ENCODE measurements at regions not wholly inside any gene's neighbourhood (a gene's known extent, or its start where the extent isn't known, plus 50 kb on each side); places are given as distances from the start of the nearest gene placed in this dataset.

GRCh38 chr3:182637350-182638110 lies 155.8 kb upstream of the ATP11B start:
- ChIA-PET CTCF (no interaction called here), POLR2A (ENCODE audit: low non-redundant PET) (no interaction called here)
- TF ChIP-seq CTCF (conservative IDR thresholded peaks at IDR 0.05; ENCODE audit: low read depth, low read length) (no peak), EZH2 (IDR thresholded peaks at IDR 0.05; ENCODE audit: borderline replicate concordance, low read depth, low read length, poor library complexity, severe bottlenecking) (no peak)
- no TSS peak for BruUV-seq (replicated peaks)
- Histone ChIP-seq H3K27me3 (replicated peaks; ENCODE audit: insufficient read depth, low read depth, low read length, poor library complexity) (no peaks in the 10 kb centered on the region), H3K9me3 (ENCODE audit: low read depth, low read length, poor library complexity, severe bottlenecking) (no peaks in the 10 kb centered on the region), H3K4me1 (ENCODE audit: insufficient read depth, low read length, poor library complexity, severe bottlenecking) (no peaks in the 10 kb centered on the region), H3K27ac (ENCODE audit: low read depth, low read length, poor library complexity, severe bottlenecking) (no peak overlapping the region), H3K4me3 (ENCODE audit: low read depth, low read length, poor library complexity, severe bottlenecking) (no peak overlapping the region), H3K36me3 (ENCODE audit: insufficient read depth, low read length, poor library complexity, severe bottlenecking) (no peaks in the 10 kb centered on the region)
- no peak for DNase-seq (ENCODE audit: low spot score)
- intact Hi-C loops (cut with micrococcal nuclease; ENCODE audit: unreplicated experiment) = no loop called here

DNA sequence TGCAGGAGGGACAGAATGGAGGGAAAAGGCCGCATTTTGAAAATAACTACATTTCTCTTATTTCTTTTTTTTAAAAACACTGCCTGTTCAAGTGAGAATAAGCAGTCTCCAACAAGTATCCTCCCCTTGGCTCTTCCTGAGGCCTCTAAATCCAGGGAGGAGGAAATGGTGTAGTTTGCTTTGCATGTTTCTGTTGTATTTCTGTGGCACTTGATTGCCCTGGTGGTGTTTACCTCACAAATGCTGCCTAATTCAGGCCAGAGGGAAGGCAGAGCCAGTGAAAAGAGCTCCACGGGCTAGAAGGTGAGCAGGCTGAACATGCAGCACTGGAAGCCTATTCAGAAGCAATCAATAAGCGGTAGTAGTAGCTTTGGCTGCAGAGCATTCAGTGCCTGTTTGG lies 149.3 kb upstream of the ATP11B start:
- POLR2A ChIA-PET (ENCODE audit: low non-redundant PET) = no interaction called here
- TF ChIP-seq EZH2 (IDR thresholded peaks at IDR 0.05; ENCODE audit: borderline replicate concordance, low read depth, low read length, poor library complexity, severe bottlenecking) = no peak
- TF ChIP-seq CTCF (conservative IDR thresholded peaks at IDR 0.05; ENCODE audit: low read depth, low read length) = no peak
- CTCF ChIA-PET = no interaction called here

GRCh38 chr3:182644790-182645433 lies 148.4 kb upstream of the ATP11B start:
- no TSS peak for BruUV-seq (replicated peaks)
- intact Hi-C loops (cut with micrococcal nuclease; ENCODE audit: unreplicated experiment) = no loop called here

More for the DNA sequence above, 149.3 kb upstream of the ATP11B start:
- intact Hi-C loops (cut with micrococcal nuclease; ENCODE audit: unreplicated experiment) = no loop called here
- no peak for DNase-seq (ENCODE audit: low spot score)
- no peak overlapping the region for H3K4me3 ChIP-seq (ENCODE audit: low read depth, low read length, poor library complexity, severe bottlenecking)
- H3K4me1 ChIP-seq (ENCODE audit: insufficient read depth, low read length, poor library complexity, severe bottlenecking) = no peaks in the 10 kb centered on the region
- no TSS peak for BruUV-seq (replicated peaks)
- no peaks in the 10 kb centered on the region for H3K36me3 ChIP-seq (ENCODE audit: insufficient read depth, low read length, poor library complexity, severe bottlenecking)
- no peaks in the 10 kb centered on the region for H3K27me3 ChIP-seq (replicated peaks; ENCODE audit: insufficient read depth, low read depth, low read length, poor library complexity)
- H3K27ac ChIP-seq (ENCODE audit: low read depth, low read length, poor library complexity, severe bottlenecking) = no peak overlapping the region
- H3K9me3 ChIP-seq (ENCODE audit: low read depth, low read length, poor library complexity, severe bottlenecking) = no peaks in the 10 kb centered on the region

More at GRCh38 chr3:182644790-182645433, 148.4 kb upstream of the ATP11B start:
- no peaks in the 10 kb centered on the region for H3K9me3 ChIP-seq (ENCODE audit: low read depth, low read length, poor library complexity, severe bottlenecking)
- no peaks in the 10 kb centered on the region for H3K4me1 ChIP-seq (ENCODE audit: insufficient read depth, low read length, poor library complexity, severe bottlenecking)
- H3K27ac ChIP-seq (ENCODE audit: low read depth, low read length, poor library complexity, severe bottlenecking) = no peak overlapping the region
- no peak overlapping the region for H3K4me3 ChIP-seq (ENCODE audit: low read depth, low read length, poor library complexity, severe bottlenecking)
- POLR2A ChIA-PET (ENCODE audit: low non-redundant PET) = interaction anchor here (0.6 to 0.7 kb wide), 2 partner anchors 69 to 269 kb away, joined by 3 to 30 read pairs; no protein-coding TSS in a partner anchor
- TF ChIP-seq EZH2 (IDR thresholded peaks at IDR 0.05; ENCODE audit: borderline replicate concordance, low read depth, low read length, poor library complexity, severe bottlenecking) (no peak), CTCF (conservative IDR thresholded peaks at IDR 0.05; ENCODE audit: low read depth, low read length) (no peak)
- DNase-seq (ENCODE audit: low spot score) = no peak
- no peaks in the 10 kb centered on the region for H3K27me3 ChIP-seq (replicated peaks; ENCODE audit: insufficient read depth, low read depth, low read length, poor library complexity)
- H3K36me3 ChIP-seq (ENCODE audit: insufficient read depth, low read length, poor library complexity, severe bottlenecking) = no peaks in the 10 kb centered on the region
- CTCF ChIA-PET = no interaction called here
